DMS114 treated with DMSO at 0.1 percent for 48 hours (cell line): ENCODE measurements at regions not wholly inside any gene's neighbourhood (a gene's known extent, or its start where the extent isn't known, plus 50 kb on each side); places are given as distances from the start of the nearest gene placed in this dataset.

Experiments
- DNase-seq: peaks from one replicate; lab custom pipeline; 2025; ENCODE audit not compliant: unreplicated experiment; lab: John Stamatoyannopoulos, UW

GRCh38 chr11:119783466-119784400, 54.7 kb upstream of the NECTIN1 start:
- no peak for DNase-seq

GRCh38 chr11:119782739-119783072, 53.7 kb upstream of the NECTIN1 start:
- DNase-seq = no peak

GRCh38 chr11:119782006-119782738, 53.2 kb upstream of the NECTIN1 start:
- no peak for DNase-seq

GRCh38 chr11:119780222-119780953, 51.4 kb upstream of the NECTIN1 start:
- no peak for DNase-seq

- DNase-seq = no peak
These were observed 50.4 kb upstream of the NECTIN1 start for GRCh38 chr11:119779195-119780071.
